Raji (cell line): ENCODE measurements at regions not wholly inside any gene's neighbourhood (a gene's known extent, or its start where the extent isn't known, plus 50 kb on each side); places are given as distances from the start of the nearest gene placed in this dataset.

Experiments used
- POLR2A ChIP-seq: IDR thresholded peaks from 2 replicates; pipeline ENCODE4 v1.6.1; 2011; ENCODE audit warnings: low read depth, low read length, control low read depth; ENCODE audit not compliant: insufficient read depth

- TF ChIP-seq POLR2A, result no peak
These were observed 216.2 kb upstream of the HS6ST1 start for GRCh38 chr2:128534688-128535392.

DNA sequence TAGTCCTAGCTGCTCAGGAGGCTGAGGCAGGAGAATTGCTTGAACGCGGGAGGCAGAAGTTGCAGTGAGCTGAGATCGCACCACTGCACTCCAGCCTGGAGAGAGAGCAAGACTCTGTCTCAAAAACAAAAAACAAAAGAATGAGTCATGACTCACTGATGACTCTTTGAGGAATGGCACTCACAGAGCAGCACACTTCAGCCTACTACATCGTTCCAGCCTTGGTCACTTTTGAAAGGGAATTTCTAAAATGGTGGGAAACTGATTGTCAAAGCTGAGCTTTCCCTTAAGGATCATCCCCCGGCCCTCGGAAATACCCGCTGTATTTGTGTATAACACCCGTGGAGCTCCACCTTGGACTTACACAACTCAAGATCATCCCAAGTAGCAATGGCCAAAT lies 217.3 kb upstream of the HS6ST1 start:
- no peak for TF ChIP-seq POLR2A

DNA sequence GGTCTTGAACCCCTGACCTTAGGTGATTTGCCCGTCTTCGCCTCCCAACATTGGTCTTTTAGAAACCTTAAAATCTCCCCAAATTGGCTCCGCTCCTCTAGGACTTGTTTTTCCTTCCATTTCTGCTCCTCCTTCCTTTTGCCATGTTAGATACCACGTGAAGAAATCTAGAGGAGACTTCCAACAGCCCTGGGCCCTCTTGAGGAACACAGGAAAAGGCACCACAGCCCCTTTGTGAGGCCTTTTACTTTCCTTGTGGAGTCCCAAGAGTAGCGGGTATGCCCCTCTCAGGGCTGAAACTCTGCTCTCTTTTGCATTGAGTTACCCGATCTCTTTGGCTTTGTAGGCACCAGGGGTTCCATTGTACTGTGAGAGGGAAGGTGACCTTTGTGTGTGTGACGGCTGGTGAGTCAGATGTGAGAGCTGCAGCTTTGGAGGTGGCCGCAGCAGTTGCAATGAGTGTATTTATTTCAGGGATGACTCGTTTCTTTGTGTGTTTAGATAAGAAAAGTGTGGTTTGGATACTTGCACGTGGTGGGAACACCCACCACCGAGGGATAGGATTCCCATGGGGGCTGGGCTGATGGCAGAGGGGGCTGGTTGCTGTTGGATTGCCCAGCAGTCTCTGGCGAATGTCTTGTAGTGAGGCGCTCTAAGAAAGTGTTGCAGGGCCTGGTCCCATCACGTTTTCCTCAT lies 218.4 kb upstream of the HS6ST1 start:
- TF ChIP-seq POLR2A, result no peak

DNA sequence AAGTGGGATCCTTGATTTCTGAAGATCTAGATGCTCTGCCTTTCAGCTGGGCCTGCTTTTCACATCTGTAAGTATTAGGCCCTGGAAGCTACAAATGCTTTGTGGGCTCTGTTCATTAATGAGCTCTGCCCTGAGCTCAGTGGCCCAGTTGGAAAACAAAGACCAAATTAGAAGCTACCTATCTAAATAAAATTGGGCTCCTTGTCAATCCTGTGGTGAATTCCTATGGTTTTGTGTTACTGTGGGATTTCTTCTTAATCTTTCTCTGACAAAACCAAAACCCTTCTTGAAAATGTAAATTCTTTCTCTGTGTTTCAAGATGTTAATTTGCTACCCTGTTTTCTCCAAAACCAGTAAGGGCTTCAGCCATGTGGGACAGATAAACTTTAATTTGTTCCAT lies 219.0 kb upstream of the HS6ST1 start:
- TF ChIP-seq POLR2A, result no peak

DNA sequence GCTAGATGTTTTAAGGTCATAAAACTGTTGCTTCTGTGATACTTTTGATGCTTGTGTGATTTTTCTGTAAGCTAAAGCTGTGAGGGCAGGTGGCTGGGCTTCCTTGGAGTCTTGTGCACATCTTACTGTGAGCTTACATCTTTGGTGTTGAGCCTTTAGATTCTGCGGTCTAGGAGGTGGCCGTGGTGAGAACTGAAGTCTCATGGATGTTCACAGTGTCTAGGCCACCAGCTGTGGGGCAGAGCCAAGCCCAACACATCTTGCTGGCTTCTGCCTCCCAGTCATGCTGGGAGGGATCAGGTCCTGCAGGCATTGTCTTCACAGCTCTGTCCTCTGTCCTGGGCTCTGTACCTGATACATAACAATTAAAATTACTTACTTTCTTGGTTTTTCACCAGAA lies 219.7 kb upstream of the HS6ST1 start:
- no peak for TF ChIP-seq POLR2A

DNA sequence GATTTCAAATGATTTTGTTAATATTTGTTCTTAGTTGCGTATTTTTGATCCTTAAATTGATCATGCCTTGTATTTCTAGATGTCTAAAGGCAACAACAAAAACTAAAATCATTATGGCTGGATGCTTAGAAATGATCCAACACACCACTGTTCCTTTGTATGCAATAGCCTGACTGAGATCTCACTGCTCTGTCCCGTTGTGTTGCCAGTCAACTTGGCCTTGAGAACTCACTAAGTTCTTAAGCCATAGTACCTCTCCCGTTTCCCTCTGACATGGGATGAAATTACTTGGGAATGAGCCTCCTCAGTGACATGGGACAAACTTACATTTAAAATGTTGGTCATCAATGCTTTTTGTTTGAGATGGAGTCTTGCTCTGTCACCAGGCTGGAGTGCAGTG lies 222.0 kb upstream of the HS6ST1 start:
- TF ChIP-seq POLR2A, result no peak

DNA sequence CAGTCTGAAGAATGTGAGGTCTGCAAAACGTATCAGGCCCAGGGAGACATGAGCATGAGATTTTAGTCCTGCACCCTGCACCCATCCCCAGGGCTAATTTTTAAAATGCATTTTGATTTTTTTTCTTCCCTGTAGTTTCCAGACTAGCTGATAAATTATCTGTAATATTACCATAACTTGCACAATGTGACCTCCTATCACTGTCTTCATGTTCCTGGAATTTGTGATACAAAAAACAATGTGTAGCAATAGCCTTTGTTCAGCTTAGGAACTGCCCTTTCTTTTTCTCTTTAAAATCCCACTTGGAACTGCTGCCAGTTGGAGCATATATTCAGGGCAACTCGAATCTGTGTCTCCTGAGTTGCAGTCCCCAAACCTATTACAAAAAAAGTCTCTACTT lies 222.8 kb upstream of the HS6ST1 start:
- TF ChIP-seq POLR2A, result no peak

- no peak for TF ChIP-seq POLR2A
These were observed 224.4 kb upstream of the HS6ST1 start for GRCh38 chr2:128543036-128543435.

DNA sequence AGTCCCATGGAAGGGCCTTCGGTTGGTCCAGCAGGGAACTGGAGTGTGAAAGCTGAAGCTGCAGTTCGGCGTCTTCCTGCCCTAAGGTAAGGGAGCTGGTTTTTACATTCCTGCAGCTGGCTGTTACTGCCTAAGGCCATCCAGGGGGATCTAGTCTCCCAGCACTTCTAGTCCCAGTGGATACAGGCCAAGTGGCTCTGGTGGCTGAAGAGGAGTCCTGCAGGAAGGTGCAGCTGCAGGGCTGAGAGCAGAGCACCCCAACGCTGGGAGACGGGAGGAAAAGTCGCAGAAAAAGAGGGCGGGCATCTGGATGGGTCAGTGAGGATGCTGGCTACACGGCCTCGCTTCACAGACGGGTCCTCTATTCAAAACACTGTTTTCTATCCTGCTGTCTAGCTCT lies 225.0 kb upstream of the HS6ST1 start:
- no peak for TF ChIP-seq POLR2A

DNA sequence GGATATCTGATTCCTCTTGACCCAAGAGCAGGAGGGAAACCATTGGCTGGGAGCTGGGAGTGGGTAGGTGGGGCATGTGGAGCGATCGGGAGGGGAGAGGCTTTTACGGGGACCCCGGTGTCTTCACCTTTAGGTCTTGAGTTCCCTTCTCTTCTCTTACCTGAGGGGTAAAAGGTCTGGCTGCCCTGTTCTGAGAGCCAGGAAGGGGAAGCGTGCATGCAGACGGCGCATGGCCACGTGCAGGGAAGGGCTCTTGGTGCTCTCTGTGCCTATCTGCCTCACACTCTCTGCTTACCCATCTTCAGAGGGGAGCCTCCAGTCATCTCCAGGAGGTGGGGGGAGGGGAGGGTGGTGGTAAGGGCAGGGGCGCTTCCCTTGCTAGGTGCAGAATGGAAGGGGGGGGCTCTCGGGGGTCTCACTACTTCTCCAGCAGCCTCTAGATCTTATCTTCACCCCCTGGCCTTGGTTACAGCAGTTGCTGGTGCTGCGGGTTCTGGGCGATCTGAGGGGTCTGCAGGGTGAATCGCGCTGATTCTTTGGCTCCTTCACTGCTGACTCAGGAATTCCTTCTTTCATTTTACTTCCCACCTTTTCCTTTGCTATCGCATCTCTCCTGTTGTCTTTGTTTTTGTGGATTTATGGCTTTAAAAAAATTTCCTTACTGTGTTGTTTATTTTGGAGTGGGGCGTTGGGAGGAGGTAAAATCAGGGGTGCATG lies 225.8 kb upstream of the HS6ST1 start:
- TF ChIP-seq POLR2A, result no peak

DNA sequence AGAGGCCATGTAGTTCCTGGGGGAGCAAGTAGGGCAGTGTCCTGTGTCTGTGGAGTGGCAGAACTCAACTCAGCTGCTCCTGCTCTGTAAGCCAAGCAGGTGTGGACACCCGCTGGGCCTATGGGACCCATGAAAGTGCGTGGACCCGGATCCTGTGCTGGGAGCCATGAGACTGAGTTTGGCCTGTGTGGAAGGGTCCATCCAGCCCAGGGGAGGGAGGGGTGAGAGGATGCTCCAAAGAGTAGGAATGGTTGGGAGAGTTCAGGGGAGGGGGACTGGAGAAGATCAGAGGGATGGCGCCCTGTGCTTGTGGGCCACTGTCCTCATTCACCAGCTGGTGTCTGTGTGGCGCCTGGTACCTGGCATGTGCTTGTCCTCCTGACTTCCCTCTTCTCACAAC lies 226.4 kb upstream of the HS6ST1 start:
- no peak for TF ChIP-seq POLR2A

GRCh38 chr2:128545829-128546228 lies 227.2 kb upstream of the HS6ST1 start:
- no peak for TF ChIP-seq POLR2A

GRCh38 chr2:128547667-128548066 lies 229.0 kb upstream of the HS6ST1 start:
- TF ChIP-seq POLR2A, result no peak

DNA sequence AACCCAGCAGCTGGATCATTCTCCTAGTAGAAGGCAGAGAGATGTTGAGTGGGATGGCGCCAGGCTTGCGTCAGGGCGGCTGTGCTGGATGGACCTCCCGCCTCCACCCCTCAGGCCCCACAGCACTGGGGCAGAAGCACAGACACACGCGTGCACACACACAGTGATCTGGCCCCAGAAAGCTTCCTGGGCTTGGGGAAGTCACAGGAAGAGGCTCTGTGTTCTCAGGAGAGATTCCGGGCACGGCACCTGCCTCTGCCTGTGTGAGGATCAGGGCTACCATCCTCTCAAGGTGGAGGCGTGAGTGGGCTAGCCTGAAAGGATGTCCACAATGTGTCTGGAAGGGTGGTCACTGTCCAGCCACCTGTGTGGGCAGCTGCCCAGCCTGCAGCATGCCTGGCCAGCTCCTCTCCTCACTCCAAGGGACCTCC lies 229.8 kb upstream of the HS6ST1 start:
- no peak for TF ChIP-seq POLR2A

DNA sequence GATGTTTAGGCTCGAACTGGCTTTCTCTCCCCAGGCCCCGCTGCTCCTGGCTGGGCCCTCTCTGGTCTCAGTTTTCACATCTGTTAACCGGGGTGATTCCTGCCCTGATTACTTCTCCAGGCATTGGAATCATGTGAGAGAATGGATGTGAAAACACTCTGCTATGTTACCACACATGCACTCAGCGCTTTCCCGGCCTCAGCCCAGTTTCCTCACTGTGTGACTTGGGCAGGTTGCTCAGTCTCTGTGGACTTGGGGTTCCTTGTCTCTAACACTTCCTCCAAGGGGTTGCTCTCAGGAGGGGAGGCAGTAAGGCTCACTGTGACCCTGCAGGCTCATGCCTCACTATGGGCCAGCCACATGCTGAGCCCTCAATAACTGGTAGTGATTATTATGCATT lies 230.4 kb upstream of the HS6ST1 start:
- no peak for TF ChIP-seq POLR2A

- TF ChIP-seq POLR2A, result no peak
These were observed 231.1 kb upstream of the HS6ST1 start for GRCh38 chr2:128549646-128550260.

DNA sequence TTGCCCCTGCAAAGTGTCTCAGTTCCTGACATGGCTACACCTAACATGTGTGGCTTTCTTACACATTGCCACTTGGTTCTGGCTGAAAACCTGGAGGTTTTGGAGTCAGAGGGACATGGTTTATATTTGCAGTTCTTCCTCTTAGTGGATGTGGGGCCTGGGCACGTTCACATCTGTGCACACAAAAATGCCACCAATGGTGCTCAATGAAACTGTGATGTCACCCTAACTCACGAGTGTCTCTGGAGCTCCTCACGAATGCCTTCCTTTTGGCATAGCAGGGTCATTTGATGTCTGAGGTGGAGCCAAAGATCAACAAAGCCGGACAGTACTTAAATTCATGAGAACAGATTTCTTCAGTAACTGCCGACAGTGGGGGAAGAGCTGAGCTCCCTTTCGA lies 231.7 kb upstream of the HS6ST1 start:
- TF ChIP-seq POLR2A, result no peak
